Testis (tissue), 2 donors: ENCODE measurements at regions not wholly inside any gene's neighbourhood (a gene's known extent, or its start where the extent isn't known, plus 50 kb on each side); places are given as distances from the start of the nearest gene placed in this dataset.

Source experiments
- DNase-seq: peaks from one replicate; pipeline ENCODE4 v3.0.0-alpha.2; 2019
- H3K27ac ChIP-seq, 2 donors: fragments of 200-600 bp; sonication (generic); one replicate each; pipeline ENCODE4 v1.5.1; 2019
- H3K27me3 ChIP-seq: fragments of 200-600 bp; sonication (generic); one replicate; pipeline ENCODE4 v1.5.1; 2019
- H3K36me3 ChIP-seq: fragments of 200-600 bp; sonication (generic); one replicate; pipeline ENCODE4 v1.5.1; 2017; ENCODE audit warnings: low read depth; ENCODE audit errors: missing control alignments
- H3K4me1 ChIP-seq: fragments of 200-600 bp; sonication (generic); one replicate; pipeline ENCODE4 v1.5.1; 2019
- H3K4me3 ChIP-seq, 2 donors: fragments of 200-600 bp; sonication (generic); one replicate each; pipeline ENCODE4 v1.5.1; 2017 to 2019
- H3K9me3 ChIP-seq: fragments of 200-600 bp; sonication (generic); one replicate; pipeline ENCODE4 v1.5.1; 2017
- POLR2A ChIP-seq: fragments of 450-650 bp; IDR thresholded peaks from one replicate; pipeline ENCODE4 v1.6.1; 2017; ENCODE audit warnings: antibody characterized with exemption, mild to moderate bottlenecking, moderate library complexity
- WGBS, 2 donors: methylation state at CpG; one replicate each; pipeline ENCODE4 v1.1.5; 2018; 5-methylcytosine and 5-hydroxymethylcytosine counted together
- intact Hi-C: fragments of 100-400 bp; cut with DNase I; formaldehyde crosslinking; loops from one replicate; pipeline ENCODE4 v1.15.1; 2023; ENCODE audit warnings: low total_unique reads
- TF ChIP-seq, protein P1 (sequence below), 3 experiments: fragments of 450-650 bp in 2 of 3; fragments of 200-600 bp in 1 of 3; sonication (generic) in 1 of 3; IDR thresholded peaks; one replicate each; pipeline ENCODE4 v1.5.1; 2016 to 2019; ENCODE audit warnings: antibody characterized with exemption in 3 of 3, mild to moderate bottlenecking in 2 of 3, moderate library complexity in 1 of 3

DNA sequence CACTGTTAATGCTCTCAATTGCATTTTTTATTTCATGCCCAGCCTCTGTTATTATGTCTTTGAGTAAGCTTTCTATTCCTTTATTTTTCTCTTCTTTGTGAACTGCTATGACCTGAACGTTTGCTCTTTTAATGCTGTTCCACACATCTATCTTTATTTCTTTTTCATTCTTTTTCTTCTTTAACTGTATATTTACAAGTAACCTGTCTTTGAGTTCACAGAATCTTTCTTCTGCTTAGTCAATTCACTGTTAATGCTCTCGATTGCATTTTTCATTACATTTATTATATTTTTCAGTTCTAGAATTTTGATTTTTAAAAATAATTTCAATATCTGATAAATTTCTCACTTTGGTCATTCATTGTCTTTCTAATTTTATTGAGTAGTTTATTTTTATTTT lies 316.3 kb upstream of the MEF2C start:
- DNase-seq: no peak
- H3K4me1 ChIP-seq: no peaks in the 10 kb centered on the region
- intact Hi-C loops: no loop called here
- TF ChIP-seq, protein P1, sequence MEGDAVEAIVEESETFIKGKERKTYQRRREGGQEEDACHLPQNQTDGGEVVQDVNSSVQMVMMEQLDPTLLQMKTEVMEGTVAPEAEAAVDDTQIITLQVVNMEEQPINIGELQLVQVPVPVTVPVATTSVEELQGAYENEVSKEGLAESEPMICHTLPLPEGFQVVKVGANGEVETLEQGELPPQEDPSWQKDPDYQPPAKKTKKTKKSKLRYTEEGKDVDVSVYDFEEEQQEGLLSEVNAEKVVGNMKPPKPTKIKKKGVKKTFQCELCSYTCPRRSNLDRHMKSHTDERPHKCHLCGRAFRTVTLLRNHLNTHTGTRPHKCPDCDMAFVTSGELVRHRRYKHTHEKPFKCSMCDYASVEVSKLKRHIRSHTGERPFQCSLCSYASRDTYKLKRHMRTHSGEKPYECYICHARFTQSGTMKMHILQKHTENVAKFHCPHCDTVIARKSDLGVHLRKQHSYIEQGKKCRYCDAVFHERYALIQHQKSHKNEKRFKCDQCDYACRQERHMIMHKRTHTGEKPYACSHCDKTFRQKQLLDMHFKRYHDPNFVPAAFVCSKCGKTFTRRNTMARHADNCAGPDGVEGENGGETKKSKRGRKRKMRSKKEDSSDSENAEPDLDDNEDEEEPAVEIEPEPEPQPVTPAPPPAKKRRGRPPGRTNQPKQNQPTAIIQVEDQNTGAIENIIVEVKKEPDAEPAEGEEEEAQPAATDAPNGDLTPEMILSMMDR (IDR thresholded peaks at IDR 0.05): no peak
- TF ChIP-seq POLR2A: no peak
- no peaks in the 10 kb centered on the region for H3K36me3 ChIP-seq
- no peak overlapping the region for H3K27ac ChIP-seq
- no peaks in the 10 kb centered on the region for H3K27me3 ChIP-seq
- 88 to 89% methylated on average over 2 of the region's 2 CpGs for WGBS, 2 donors
- no peaks in the 10 kb centered on the region for H3K9me3 ChIP-seq
- no peak overlapping the region for H3K4me3 ChIP-seq

DNA sequence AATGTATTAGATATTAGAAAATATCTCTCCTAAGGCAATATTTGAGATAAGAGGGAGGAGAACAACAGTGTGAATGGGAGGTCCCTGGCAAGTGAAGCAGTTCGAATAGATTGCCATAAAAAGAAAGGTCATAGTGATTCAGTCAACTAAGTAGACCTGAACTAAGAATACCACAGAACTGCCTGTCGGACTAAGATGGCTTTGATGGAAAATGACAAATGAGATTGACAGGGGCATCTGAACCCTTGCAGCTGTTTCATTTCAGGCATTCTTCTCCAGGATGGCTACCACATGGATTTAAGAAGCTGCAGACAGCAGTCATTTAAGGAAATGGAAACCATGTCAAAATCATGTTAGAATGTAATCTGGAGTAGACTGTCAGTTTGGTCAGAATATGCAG lies 308.4 kb upstream of the MEF2C start:
- Histone ChIP-seq H3K4me3 (no peak overlapping the region), H3K36me3 (no peaks in the 10 kb centered on the region), H3K27me3 (no peaks in the 10 kb centered on the region), H3K9me3 (no peaks in the 10 kb centered on the region), H3K27ac (no peak overlapping the region), H3K4me1 (no peaks in the 10 kb centered on the region)
- WGBS, 2 donors: 75 to 76% methylated on average over 2 of the region's 2 CpGs
- intact Hi-C loops: no loop called here
- no peak for TF ChIP-seq POLR2A
- no peak for DNase-seq

DNA sequence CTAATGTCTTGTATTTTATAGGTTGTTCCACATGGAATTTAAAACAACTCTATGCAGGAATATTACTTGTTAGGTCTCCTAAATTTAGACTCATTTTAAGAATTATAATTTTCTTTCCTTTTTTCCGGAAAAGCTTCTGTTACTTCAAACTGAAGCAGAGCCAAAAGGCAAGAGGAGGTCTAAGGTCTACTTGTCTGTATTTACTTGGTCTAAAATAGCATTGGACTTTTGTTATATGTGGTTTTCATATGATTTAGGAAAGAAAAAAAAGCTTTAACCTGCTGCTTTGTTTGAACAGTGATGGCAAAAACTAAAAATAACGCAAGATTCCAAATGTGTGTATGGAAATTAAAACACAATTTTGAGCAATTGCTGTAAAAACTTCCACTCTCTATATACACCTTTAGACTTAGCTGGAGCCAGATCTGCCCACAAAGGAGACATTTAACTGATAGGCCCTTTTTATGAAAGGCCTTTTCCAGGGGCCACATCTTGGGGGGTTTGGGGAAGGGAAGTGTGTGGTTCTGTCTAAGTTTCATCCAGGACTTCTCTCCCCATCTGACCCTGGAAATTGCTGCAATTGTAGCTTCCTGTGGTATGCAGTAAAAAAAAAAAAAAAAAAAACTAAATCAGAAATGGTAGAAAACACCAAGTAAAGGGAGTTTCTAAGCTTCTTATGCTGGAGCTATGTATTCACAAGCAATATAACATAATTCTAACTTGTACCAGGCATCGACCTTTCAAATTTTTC lies 307.7 kb upstream of the MEF2C start:
- H3K4me1 ChIP-seq: no peaks in the 10 kb centered on the region
- no peak for DNase-seq
- TF ChIP-seq, protein P1 (IDR thresholded peaks at IDR 0.05): no peak
- TF ChIP-seq POLR2A: no peak
- intact Hi-C loops: no loop called here
- no peaks in the 10 kb centered on the region for H3K27me3 ChIP-seq
- H3K27ac ChIP-seq: no peak overlapping the region
- H3K4me3 ChIP-seq: no peak overlapping the region
- no peaks in the 10 kb centered on the region for H3K9me3 ChIP-seq
- H3K36me3 ChIP-seq: no peaks in the 10 kb centered on the region
- 78 to 83% methylated on average over 3 of the region's 3 CpGs for WGBS, 2 donors

DNA sequence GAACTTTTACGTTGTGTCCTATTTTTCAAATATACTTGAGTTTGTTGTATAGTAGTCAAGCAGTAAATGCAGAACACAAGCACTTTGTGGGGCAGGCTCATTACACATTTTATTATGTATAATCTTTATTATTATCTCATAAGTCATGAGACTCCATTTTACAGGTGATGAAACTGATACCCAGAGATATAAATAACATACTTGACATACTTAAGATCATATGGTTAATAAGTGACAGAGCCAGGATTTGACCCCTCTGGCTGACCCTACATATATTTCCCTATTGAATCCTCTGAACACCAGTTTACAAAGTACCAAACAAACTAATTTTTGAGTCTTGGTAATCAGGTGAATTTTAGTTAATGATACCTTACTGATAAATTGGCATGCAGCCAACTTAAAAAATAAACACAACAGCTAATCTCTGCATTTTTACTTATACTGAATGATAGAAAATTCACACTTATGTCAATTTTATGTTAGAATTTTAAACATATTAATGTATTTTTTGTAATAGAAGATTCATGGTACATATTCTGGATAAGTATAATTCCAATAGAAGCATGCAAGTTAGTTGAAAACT lies 305.0 kb upstream of the MEF2C start:
- no peaks in the 10 kb centered on the region for H3K9me3 ChIP-seq
- no peak overlapping the region for H3K27ac ChIP-seq
- H3K4me3 ChIP-seq: no peak overlapping the region
- WGBS, 2 donors: 97 to 98% methylated on average over 1 of the region's 1 CpG
- H3K27me3 ChIP-seq: no peaks in the 10 kb centered on the region
- TF ChIP-seq, protein P1 (IDR thresholded peaks at IDR 0.05): no peak
- TF ChIP-seq POLR2A: no peak
- no peak for DNase-seq
- intact Hi-C loops: no loop called here
- H3K4me1 ChIP-seq: no peaks in the 10 kb centered on the region
- H3K36me3 ChIP-seq: no peaks in the 10 kb centered on the region

DNA sequence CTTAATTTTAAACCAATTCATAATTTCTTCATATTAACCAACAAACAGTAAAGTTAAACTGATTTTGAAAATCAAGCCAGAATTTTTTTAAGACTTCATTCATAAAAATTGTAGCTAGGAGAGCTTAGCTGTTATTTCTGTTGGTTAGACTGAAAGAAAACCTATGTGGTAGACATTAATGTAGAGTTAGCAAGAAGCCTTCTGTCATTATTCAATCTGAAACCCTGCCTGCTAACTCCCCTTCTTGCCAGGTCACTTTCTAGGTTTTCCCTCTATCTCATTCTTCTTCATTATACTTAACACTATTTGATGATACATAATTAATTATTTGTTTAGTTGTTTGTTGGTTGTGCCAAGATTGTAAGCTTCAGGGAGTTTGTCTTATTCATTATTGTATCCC lies 304.3 kb upstream of the MEF2C start:
- no peak for DNase-seq
- Histone ChIP-seq H3K27ac (no peak overlapping the region), H3K27me3 (no peaks in the 10 kb centered on the region), H3K9me3 (no peaks in the 10 kb centered on the region), H3K36me3 (no peaks in the 10 kb centered on the region), H3K4me1 (no peaks in the 10 kb centered on the region), H3K4me3 (no peak overlapping the region)
- intact Hi-C loops: no loop called here
- TF ChIP-seq POLR2A: no peak
- TF ChIP-seq, protein P1 (IDR thresholded peaks at IDR 0.05): no peak
